ENCODE measurements at regions not wholly inside any gene's neighbourhood (a gene's known extent, or its start where the extent isn't known, plus 50 kb on each side); places are given as distances from the start of the nearest gene placed in this dataset.

GRCh38 chr15:70558406-70559264, 204.7 kb downstream of the UACA start:
- TF ChIP-seq POLR2AphosphoS5 (IDR thresholded peaks at IDR 0.05), result no peak
- TF ChIP-seq, protein P1, sequence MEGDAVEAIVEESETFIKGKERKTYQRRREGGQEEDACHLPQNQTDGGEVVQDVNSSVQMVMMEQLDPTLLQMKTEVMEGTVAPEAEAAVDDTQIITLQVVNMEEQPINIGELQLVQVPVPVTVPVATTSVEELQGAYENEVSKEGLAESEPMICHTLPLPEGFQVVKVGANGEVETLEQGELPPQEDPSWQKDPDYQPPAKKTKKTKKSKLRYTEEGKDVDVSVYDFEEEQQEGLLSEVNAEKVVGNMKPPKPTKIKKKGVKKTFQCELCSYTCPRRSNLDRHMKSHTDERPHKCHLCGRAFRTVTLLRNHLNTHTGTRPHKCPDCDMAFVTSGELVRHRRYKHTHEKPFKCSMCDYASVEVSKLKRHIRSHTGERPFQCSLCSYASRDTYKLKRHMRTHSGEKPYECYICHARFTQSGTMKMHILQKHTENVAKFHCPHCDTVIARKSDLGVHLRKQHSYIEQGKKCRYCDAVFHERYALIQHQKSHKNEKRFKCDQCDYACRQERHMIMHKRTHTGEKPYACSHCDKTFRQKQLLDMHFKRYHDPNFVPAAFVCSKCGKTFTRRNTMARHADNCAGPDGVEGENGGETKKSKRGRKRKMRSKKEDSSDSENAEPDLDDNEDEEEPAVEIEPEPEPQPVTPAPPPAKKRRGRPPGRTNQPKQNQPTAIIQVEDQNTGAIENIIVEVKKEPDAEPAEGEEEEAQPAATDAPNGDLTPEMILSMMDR (IDR thresholded peaks at IDR 0.05), result no peak
- no peak for TF ChIP-seq POLR2A (IDR thresholded peaks at IDR 0.05)
- Histone ChIP-seq H3K27me3 (no peaks in the 10 kb centered on the region), H3K27ac (no peak overlapping the region), H3K4me1 (no peaks in the 10 kb centered on the region), H3K9me3 (no peaks in the 10 kb centered on the region), H3K36me3 (no peaks in the 10 kb centered on the region), H3K4me3 (peak overlapping the region in 1 of 3 donors; percentile 19)
- intact Hi-C loops (cut with DNase I; ENCODE audit: low total_unique reads), result no loop called here
- no peak for DNase-seq (ENCODE audit: low spot score in 2 of 2)

- Histone ChIP-seq H3K4me1 (no peaks in the 10 kb centered on the region), H3K27ac (no peak overlapping the region), H3K36me3 (no peaks in the 10 kb centered on the region), H3K9me3 (no peaks in the 10 kb centered on the region), H3K4me3 (no peak overlapping the region), H3K27me3 (no peaks in the 10 kb centered on the region)
- peak in 1 of 2 donors; percentile 12 for DNase-seq (ENCODE audit: low spot score in 2 of 2)
- TF ChIP-seq POLR2AphosphoS5 (IDR thresholded peaks at IDR 0.05), result no peak
- intact Hi-C loops (cut with DNase I; ENCODE audit: low total_unique reads), result no loop called here
Observed at GRCh38 chr15:70557521-70558258, 205.7 kb downstream of the UACA start.

DNA sequence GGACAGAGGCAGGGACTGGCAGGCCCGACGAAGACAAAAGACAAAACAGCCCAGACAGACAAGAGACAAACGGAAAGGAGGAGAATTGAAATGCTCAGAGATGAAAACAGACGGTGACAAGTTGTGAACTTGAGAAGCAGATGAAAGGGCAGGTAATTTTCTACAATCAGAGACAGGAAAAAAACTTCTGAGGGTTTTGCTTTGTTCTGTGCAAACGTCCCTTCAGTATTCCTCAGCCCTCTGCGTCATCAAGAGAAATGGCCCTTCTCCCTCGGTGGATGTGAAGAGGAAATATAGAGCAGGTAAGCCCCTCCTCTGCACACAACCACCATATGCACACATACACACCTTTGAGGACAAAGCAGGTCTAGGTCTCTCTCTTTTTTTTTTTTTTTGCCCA, 206.6 kb downstream of the UACA start:
- H3K4me1 ChIP-seq, result no peaks in the 10 kb centered on the region
- peak in 1 of 2 donors; percentile 3 for DNase-seq (ENCODE audit: low spot score in 2 of 2)
- H3K9me3 ChIP-seq, result no peaks in the 10 kb centered on the region
- H3K27ac ChIP-seq, result no peak overlapping the region
- H3K36me3 ChIP-seq, result no peaks in the 10 kb centered on the region
- TF ChIP-seq POLR2AphosphoS5 (IDR thresholded peaks at IDR 0.05), result no peak
- TF ChIP-seq, protein P1 (IDR thresholded peaks at IDR 0.05), result no peak
- TF ChIP-seq POLR2A (IDR thresholded peaks at IDR 0.05), result no peak
- no peaks in the 10 kb centered on the region for H3K27me3 ChIP-seq
- H3K4me3 ChIP-seq, result no peak overlapping the region
- intact Hi-C loops (cut with DNase I; ENCODE audit: low total_unique reads), result no loop called here

DNA sequence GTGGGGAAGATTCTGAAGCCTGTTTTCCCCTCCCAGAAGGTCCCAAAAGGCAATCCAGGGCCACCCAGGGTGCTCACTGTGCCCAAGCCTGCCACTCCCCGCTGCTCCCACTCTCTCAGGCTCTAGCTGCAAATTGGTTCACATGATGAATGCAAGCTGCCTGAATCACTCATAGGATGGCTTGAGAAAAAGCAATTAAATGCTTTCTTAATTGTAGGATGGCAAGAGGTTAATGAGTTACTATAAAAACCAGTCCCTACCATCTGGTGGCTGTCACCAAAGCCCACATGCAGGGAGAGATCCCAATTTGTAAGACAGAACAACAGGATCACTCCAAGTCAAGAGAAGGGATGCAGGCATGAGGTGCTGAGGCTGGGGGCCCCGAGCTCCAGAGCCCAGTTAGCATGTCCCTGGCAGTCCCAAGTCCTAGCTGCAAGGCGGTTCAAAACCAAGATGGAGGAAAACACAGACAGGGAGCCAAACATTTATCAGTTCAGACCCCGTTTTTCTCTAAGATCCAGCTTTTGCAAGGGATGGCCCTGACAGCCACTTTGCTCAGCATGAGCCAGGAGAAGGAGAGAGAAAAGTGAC, 207.1 kb downstream of the UACA start:
- intact Hi-C loops (cut with DNase I; ENCODE audit: low total_unique reads), result no loop called here
- Histone ChIP-seq H3K4me3 (no peak overlapping the region), H3K4me1 (no peaks in the 10 kb centered on the region), H3K27me3 (no peaks in the 10 kb centered on the region), H3K36me3 (no peaks in the 10 kb centered on the region), H3K27ac (no peak overlapping the region), H3K9me3 (no peaks in the 10 kb centered on the region)
- no peak for TF ChIP-seq POLR2A (IDR thresholded peaks at IDR 0.05)
- no peak for TF ChIP-seq POLR2AphosphoS5 (IDR thresholded peaks at IDR 0.05)
- TF ChIP-seq, protein P1 (IDR thresholded peaks at IDR 0.05), result no peak
- peak in 1 of 2 donors; percentile 6 for DNase-seq (ENCODE audit: low spot score in 2 of 2)

DNA sequence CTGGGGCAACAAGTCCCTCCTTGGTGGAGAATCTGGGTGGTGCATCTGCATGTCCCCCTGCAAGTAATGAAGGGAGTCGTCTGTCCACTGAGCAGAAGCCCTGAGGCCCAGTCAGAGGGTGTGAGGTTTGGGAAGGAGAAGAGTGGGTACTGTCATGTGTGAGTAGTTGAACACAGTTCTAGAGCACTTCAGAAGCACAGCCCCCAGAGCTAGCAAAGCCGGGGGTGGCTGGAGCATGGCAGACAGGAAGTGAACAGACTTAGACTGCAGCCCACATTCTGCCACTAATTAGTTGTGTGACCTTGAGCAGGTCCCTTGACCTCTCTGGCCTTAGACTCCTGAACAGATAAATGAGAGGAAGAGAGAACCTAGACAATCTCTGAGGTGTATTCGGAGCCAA, 207.6 kb downstream of the UACA start:
- DNase-seq (ENCODE audit: low spot score in 2 of 2), result peak in 1 of 2 donors; percentile 7
- Histone ChIP-seq H3K9me3 (no peaks in the 10 kb centered on the region), H3K27ac (no peak overlapping the region), H3K36me3 (no peaks in the 10 kb centered on the region), H3K4me3 (no peak overlapping the region), H3K27me3 (no peaks in the 10 kb centered on the region), H3K4me1 (no peaks in the 10 kb centered on the region)
- intact Hi-C loops (cut with DNase I; ENCODE audit: low total_unique reads), result no loop called here
- no peak for TF ChIP-seq POLR2A (IDR thresholded peaks at IDR 0.05)
- TF ChIP-seq POLR2AphosphoS5 (IDR thresholded peaks at IDR 0.05), result no peak
- TF ChIP-seq, protein P1 (IDR thresholded peaks at IDR 0.05), result no peak
